HepG2 (cell line): ENCODE measurements at regions not wholly inside any gene's neighbourhood (a gene's known extent, or its start where the extent isn't known, plus 50 kb on each side); places are given as distances from the start of the nearest gene placed in this dataset.
"Not testable (repeated sequence)": the region's sequence is repeated elsewhere in the genome, so short reads cannot be mapped to it uniquely, and the experiment has no call there.

ENCODE experiments used
- FOSL2 ChIP-seq: sonication (generic); formaldehyde crosslinking; IDR thresholded peaks from 2 replicates; pipeline ENCODE4 v1.4.0; 2020; ENCODE audit warnings: missing genetic modification reagents
- MXI1 ChIP-seq: IDR thresholded peaks from 3 replicates; pipeline ENCODE4 v1.6.1; 2012; ENCODE audit warnings: low read depth, low read length, inconsistent platforms, borderline replicate concordance
- MYC ChIP-seq: sonication (generic); formaldehyde crosslinking; IDR thresholded peaks from 2 replicates; pipeline ENCODE4 v1.9.0; 2021; ENCODE audit warnings: missing genetic modification reagents, borderline replicate concordance
- SP2 ChIP-seq: sonication (generic); formaldehyde crosslinking; IDR thresholded peaks from 2 replicates; pipeline ENCODE4 v1.5.1; 2020; ENCODE audit warnings: mild to moderate bottlenecking, missing genetic modification reagents
- ZNF260 ChIP-seq: sonication (generic); formaldehyde crosslinking; IDR thresholded peaks from 2 replicates; pipeline ENCODE4 v1.4.0; 2020; ENCODE audit warnings: missing genetic modification reagents, low read depth, mild to moderate bottlenecking, borderline replicate concordance
- ZZZ3 ChIP-seq: sonication (generic); formaldehyde crosslinking; IDR thresholded peaks from 2 replicates; pipeline ENCODE4 v1.4.0; 2020; ENCODE audit warnings: missing genetic modification reagents, mild to moderate bottlenecking, borderline replicate concordance

GRCh38 chr4:29117231-29117722, 1602.9 kb upstream of the PCDH7 start:
- TF ChIP-seq SP2; FOSL2 (CRISPR knock-in tag); MYC (CRISPR knock-in tag); ZNF260 (CRISPR knock-in tag); ZZZ3; MXI1: not testable (repeated sequence)
